Gastrocnemius medialis (tissue), 4 donors: ENCODE measurements at regions not wholly inside any gene's neighbourhood (a gene's known extent, or its start where the extent isn't known, plus 50 kb on each side); places are given as distances from the start of the nearest gene placed in this dataset.

Experiments
- POLR2A ChIP-seq, 2 donors: fragments of 450-650 bp; IDR thresholded peaks; one replicate each; pipeline ENCODE4 v1.6.1; 2017; ENCODE audit warnings: antibody characterized with exemption in 2 of 2, mild to moderate bottlenecking in 2 of 2, moderate library complexity in 2 of 2
- TF ChIP-seq, protein P1 (sequence below), 5 experiments: fragments of 450-650 bp in 3 of 5; fragments of 200-600 bp in 2 of 5; sonication (generic) in 2 of 5; IDR thresholded peaks in 4 of 5; conservative IDR thresholded peaks in 1 of 5; 1 replicate in 4 of 5; 2 replicates in 1 of 5; pipeline ENCODE4 v1.5.1; 2016 to 2019; ENCODE audit warnings: antibody characterized with exemption in 5 of 5, mild to moderate bottlenecking in 3 of 5, moderate library complexity in 3 of 5

DNA sequence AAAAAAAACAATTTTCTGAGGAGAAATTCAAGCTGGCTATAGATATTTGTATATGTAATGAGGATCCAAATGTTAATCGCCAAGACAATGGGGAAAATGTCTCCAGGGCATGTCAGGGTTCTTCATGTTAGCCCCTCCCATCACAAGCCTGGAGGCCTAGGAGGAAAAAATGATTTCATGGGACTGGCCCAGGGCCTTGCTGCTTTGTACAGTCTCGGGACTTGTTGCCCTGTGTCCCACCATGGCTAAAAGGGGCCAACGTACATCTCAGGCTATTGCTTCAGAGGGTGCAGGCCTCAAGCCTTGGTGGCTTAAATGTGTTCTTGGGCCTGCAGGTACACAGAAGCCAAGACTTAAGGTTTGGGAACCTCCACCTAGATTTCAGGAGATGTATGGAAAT is 62.1 kb upstream of the SLC5A12 start:
- TF ChIP-seq, protein P1, sequence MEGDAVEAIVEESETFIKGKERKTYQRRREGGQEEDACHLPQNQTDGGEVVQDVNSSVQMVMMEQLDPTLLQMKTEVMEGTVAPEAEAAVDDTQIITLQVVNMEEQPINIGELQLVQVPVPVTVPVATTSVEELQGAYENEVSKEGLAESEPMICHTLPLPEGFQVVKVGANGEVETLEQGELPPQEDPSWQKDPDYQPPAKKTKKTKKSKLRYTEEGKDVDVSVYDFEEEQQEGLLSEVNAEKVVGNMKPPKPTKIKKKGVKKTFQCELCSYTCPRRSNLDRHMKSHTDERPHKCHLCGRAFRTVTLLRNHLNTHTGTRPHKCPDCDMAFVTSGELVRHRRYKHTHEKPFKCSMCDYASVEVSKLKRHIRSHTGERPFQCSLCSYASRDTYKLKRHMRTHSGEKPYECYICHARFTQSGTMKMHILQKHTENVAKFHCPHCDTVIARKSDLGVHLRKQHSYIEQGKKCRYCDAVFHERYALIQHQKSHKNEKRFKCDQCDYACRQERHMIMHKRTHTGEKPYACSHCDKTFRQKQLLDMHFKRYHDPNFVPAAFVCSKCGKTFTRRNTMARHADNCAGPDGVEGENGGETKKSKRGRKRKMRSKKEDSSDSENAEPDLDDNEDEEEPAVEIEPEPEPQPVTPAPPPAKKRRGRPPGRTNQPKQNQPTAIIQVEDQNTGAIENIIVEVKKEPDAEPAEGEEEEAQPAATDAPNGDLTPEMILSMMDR (IDR thresholded peaks at IDR 0.05 in 4 of 5, conservative IDR thresholded peaks at IDR 0.05 in 1 of 5), result no peak
- TF ChIP-seq POLR2A (IDR thresholded peaks at IDR 0.05), result no peak
